GM18868 (cell line): ENCODE measurements at regions not wholly inside any gene's neighbourhood (a gene's known extent, or its start where the extent isn't known, plus 50 kb on each side); places are given as distances from the start of the nearest gene placed in this dataset.

Experiments used
- ATAC-seq: cut with Tn5 transposase; IDR thresholded peaks from one replicate; pipeline ENCODE4 v1.9.1; 2021; ENCODE audit warnings: mild to moderate bottlenecking, moderate library complexity; ENCODE audit not compliant: unreplicated experiment

DNA sequence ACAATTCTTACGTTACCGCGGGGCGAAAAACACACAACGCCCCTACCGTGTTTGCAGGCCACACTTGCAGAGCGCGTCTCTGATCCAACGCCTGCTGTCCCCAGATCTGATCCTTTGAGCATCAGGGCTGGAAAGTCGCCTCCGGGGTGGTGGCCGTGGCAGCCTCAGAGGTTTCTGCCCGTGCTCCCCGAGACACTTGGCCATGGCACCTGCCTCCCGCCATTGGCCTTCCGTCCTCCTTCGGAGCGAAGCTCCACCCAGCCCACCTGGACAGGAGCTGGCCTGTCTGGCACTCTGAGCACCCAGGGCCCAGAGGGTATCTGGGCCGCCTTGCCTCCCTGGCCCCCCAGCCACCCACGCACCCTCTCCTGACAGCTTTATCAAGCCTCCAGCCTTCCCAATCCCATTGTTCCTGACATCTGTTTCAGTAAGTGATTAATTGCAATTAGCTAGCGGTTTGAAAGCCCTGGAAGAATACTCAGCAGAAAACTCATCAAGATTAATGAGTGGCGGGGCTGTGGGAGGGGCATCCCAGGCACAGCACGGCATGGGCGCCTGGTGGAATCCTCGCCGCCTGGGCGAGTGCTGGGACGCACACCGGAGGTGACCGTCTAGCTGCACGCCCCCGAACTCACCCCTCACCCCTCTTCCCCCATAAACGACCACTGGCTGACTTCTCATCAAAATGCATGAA, 181.5 kb upstream of the GSE1 start:
- no peak for ATAC-seq

DNA sequence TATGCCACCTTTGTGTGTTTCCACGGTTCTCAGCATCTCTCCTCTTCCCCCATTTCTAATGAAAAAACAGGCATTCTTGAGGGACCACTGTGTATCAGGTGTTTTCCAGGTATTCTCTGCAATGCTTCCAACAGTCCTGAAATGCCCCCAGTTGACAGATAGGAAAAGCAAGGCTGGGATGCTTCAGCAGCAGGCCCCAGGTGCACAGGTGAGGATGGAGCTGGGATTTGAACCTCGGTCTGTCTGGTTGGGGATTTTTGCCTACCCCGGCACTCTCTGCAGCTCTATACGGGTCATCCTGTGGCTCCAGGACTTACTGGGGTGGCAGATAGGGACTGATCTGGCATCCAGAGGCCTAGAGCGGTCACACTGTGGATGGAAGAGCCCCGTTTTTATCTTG, 180.5 kb upstream of the GSE1 start:
- no peak for ATAC-seq

DNA sequence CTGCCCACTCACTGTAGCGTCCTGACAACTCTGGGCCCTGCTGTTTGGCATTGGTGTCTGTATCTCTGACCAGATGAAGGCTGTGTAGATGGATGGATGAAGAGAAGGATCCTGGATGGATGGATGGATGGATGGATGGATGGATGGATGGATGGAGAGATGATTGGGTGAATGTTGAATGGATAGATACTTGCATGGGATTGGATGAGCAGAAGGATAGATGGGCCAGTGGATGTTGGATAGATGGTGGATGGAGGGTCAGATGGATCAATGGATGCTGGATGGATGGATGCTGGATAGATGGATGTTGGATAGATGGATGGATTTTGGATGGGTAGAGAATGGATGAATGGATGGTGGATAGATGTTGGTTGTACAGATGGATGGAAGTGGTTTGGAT, 179.6 kb upstream of the GSE1 start:
- ATAC-seq: no peak

DNA sequence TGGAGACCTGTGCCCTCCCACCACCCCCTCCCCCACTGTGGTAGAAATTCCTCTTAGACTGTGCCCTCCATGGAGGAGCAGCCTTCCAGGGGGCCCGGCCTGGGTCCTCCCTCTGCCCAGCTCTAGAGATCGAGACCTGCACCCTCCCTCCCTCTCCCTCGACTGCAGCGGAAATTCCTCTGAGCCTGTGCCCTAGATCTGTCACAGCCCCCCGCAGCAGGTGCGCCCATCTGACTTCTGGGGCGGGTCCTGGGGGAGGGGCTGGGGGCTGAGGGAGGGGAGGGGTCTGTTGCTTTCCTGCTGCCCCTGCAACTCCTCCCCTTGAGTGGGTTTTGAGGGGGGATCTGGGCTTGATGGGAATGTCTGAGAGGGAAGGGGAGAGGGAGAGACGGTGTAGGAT, 177.8 kb upstream of the GSE1 start:
- no peak for ATAC-seq

DNA sequence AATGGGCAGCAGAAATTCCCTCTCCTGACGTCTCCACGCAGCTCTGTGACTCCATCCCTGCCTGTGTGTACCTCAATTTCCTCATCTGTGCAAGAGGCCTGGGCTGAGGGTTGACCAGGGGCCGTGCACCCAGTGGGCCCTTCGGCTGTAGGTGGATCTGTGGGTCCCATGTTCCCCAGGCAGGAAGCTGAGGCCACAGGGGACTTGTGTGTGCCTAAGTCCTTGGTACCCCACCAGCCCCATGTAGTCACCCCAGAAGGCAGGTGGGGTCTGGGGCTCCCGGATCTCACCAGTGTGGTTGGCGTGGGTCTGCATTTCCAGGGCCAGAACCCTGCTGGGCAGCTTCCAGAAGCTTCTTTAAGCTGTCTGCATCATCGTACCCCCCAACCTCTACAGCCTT, 177.4 kb upstream of the GSE1 start:
- ATAC-seq: no peak

DNA sequence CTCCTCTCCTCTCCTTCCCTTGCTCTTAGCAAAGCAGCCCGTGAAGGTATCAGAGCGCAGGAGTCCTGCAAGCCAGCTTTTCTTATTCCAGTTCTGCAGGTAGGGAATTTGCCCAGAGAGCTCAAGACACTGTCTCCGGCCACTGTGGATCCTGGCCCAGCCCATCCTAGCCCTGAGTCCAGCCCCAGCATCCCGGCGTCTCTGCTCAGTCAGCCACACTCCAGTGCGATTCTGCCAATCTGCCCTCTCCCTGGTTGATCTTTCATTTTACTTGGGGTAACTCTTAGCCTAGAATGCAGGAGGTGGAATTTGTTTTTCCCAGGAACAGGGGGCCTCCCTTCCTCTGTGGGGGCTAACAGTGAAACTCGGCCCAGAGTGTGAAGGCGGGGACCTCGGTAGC, 176.9 kb upstream of the GSE1 start:
- ATAC-seq: no peak

DNA sequence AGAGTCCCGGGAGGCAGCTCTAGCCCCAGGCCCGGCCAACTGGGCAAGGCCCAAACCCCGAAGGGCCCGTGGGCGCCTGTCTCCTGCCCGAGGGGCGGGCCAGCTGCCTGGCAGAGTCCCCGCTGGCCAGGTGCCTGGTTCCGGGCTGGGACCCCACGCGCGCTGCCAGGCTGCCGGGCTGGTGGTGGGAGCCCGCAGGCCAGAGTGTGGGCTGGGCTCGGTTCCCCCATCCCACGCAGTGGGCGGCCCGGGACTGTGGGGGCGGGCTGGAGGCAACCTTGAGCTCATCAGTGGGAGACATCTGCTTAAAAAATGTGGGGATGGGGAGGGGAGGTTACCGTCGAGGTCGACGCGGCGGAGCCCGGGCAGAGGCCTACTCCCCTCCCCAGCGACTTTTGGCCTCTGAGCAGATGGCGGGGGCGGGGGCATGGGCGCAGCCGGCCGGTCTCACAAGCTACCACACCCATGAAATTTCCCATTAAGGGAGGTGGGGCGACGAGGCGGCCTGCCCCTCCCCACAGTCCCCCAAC, 176.4 kb upstream of the GSE1 start:
- ATAC-seq: no peak

DNA sequence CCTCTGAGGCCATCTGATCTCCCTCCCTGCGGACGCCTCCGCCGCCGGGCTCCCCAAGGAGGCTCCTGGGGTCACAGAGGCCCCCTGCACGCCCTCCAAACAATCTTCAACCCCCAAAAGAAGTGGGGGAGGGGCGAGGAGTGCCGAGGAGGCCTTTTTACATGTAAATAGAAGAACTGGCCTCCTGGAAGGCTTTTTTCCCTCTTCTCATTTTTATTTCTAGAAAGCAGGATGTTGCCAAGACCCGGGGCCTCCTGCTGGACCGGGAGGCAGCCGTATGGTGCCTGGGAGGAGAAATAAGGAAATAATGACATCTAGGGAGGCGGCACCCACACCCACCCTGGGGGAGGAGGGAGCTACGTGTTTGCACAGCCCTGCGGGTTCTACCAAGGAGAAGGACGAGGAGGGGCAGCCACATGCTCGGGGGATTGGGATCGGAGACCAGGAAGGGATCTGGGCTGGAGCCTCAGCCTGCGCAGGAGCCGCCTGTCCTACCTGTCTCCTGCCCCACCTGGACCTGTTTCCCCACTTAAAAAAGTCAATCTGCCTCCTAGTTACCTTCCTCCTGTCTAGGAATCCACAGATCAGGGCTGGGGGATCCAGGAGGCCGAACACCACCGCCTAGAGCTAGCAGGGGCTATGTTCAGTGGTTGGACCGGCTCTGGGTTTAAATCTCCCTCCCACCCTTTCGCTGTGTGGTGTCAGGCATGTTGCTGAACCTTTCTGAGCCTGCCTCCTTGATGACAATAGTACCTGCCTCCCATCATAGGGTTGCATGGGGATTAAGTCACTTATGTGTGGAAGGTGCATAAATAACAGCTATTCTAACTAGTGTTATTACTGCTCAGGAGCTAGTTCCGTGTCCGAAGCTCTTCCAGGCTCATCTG, 175.7 kb upstream of the GSE1 start:
- no peak for ATAC-seq

DNA sequence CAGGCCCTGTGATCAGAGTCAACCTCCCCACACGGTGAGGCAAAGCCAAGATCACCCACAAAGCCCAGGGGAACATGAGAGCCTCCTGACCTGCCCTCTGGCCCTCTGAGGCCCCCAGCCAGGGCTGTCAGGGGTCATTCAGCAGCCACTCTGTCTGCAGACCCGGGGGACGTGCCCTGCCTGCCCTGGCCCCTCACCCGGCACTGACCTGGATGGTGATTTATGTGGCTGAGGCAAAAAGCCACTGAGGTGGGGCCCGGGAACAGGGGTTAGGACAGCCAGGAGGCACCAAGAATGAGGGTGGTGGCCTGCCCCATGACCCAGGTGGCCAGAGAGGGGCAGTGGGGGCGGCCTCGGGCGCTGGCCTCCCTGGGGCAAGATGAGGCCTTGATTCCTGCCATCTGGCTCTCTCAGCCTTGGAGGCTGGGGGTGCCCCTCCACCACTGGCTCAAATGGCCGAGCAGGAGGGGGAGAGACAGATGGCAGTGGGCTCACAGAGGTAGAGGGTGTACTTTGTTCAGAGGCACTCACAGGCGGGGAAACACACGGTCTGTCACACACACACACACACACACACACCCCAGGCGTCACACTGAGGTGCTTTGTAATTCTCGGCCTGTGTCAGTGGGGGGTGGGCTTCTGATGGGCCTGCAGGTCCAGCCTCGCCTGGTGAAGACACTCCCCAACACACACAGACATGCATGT, 174.0 kb upstream of the GSE1 start:
- ATAC-seq: no peak

DNA sequence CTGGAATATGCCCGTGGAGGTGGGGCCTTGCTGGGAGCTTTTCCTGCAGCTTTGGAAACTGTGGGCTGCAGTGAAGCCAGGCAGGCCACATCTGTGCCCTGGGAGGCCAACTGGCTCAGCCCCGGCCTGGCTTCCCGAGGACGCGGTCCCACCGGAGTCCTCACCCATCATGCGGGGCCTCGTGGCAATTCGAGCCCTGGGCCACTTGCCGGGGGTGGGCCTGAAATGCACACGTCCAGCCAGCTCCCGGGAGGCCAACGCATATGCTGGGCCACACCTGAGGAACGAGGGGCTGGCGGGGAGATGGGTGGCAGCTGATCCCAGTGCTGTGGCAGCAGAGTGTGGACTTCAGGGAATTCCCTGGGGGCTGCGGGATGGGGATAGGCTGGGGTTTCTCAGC, 172.4 kb upstream of the GSE1 start:
- ATAC-seq: no peak

DNA sequence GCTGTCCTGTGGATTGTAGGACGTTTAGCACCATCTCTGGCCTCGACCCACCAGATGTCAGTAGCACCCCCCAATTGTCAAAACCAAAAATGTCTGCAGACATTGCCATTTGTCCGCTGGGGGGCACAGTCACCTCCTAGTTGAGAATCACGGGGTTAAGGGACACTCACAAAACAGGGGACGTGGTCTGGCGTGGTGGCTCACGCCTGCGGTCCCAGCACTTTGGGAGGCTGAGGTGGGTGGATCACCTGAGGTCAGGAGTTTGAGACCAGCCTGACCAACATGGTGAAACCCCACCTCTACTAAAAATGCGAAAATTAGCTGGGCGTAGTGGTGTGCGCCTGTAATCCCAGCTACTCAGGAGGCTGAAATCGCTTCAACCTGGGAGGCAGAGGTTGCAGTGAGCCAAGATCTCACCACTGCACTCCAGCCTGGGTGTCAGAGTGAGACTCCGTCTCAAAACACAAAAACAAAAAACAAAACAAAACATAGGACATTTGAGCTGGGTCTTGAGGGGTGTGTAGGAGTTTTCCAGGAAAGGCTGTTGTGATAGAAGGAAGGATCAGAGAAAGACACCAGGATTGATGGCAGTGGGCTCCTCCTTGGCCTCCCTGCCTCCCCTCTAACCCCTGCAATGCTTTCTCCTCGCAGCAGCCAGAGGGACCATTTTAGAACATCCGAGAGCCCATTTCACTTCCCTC, 171.8 kb upstream of the GSE1 start:
- no peak for ATAC-seq

DNA sequence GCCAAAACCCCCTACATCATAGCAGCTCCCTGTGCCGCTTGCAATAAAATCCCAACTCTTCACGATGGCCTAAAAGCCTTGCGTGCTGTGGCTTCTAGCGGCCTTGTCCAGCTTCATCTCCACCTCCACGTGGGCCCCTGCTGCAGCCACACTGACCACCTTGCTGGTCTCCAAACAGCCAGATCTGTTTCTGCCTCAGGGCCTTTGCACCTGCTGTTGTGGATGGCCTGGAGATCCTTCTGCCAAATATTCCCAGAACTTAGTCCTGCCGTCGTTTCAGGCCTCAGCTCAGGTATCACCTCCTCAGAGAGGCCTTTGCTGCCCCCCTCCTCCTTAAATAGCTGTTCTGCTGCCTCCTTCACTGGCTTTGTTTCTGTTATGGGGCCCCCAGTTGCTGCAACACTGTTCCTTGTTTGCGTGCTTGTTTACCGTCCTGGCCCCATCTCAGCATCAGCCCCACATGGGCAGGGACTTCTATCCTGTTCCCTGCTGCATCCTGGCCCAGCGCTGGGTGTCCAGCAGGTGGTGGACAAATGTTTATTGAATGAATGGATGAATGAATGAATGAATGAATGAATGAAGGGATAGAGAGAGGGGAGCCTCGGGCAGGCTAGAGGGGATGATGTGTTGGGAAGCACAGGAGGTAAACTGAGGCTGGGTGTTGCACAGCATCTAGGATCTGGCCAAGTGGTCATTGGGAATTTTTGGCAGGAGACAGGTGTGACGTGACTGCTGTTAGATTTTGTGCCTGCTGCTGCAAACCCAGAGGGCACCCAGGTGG, 171.0 kb upstream of the GSE1 start:
- ATAC-seq: no peak

DNA sequence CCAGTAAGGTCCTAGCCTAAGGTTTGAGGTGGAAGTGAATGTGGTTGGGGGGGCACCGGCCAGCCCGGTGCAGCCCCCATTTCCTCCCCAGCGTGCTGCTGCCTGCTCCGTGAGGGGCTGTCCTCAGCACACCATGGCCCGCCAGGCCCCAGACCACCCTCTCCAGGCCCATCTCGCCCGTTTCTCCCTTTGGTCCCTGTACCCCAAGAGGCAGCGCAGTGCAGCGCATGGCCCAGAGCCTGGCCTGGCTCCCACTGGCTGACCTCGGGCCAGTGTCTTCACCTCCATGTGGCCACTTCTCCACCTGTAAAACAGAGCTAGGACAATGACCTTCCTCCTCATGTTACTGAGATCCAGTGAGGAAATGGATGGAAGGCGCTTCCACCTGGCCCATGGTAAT, 170.0 kb upstream of the GSE1 start:
- ATAC-seq: no peak

DNA sequence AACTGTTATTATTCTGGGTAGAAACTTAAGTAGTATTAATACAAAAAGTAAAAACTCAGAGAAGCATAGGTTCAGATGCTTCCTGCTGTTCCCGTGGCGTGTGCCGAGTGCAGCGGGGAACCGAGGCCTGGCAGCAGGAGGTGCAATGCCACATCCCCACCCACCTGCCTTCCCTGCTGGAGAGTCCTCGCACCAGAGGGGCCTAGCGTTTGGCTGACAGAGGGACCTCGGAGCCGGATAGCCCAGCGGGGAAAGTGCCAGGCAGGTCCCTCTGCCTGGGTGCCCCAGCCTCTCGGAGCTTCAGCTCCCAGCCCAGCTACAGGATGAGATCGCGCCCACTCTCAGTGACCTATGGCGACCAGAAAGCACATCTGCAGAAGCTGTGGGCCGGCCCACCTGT, 169.6 kb upstream of the GSE1 start:
- ATAC-seq: no peak

DNA sequence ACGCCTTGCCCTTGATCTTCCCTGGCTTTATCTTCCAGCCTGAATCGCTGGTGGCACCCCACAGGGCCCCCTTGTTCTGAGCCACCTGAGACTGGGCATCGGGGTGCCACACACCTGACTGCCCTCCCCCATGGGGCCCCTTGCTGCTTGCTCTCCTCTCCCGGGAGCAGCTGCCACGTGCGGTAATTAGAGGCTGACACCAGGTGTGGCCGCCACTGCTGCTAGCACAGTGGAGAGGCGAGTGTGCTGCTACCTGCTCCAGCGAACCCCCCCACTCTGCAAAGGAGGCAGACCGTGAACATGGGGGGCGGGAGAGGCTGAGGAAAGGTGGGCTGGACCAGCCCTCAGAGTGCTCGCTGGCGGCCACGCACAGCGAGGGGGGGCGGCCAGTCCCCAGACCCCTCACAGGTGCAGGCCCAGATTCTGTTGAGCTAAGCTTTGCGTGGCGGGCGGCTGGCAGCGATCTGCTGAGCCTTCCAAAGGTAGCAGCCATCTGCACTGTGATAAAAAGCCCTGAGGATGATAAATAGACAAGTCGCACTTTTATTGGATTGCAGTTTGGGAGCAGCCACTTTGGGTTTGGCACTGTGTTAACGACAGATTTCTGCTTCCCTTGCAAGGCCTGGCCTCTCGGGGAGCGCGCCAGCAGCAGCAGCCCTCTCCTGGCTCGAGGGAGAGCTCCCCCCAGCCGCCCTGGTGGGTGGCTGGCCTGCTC, 167.9 kb upstream of the GSE1 start:
- no peak for ATAC-seq

DNA sequence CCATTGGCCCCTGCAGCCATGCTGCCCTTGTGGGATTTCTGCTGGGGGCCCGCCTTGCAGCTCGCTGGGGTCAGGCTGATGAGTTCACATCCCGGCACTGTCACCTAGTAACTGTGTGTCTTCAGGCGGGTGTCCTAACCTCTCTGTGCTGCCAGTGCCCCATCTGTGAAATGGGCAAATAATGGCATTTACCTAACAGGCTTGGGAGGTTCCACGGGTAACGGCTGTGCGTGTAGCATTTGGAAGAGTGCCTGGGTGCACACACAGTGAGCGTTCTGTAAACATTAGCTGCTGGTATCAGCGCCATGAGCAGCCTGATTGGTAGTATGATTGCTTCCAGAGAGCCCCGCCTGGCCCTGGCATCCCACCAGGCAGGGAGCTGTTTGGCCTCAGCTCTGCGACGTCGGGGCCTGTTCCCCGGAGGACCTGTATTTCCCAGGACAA, 167.3 kb upstream of the GSE1 start:
- no peak for ATAC-seq

DNA sequence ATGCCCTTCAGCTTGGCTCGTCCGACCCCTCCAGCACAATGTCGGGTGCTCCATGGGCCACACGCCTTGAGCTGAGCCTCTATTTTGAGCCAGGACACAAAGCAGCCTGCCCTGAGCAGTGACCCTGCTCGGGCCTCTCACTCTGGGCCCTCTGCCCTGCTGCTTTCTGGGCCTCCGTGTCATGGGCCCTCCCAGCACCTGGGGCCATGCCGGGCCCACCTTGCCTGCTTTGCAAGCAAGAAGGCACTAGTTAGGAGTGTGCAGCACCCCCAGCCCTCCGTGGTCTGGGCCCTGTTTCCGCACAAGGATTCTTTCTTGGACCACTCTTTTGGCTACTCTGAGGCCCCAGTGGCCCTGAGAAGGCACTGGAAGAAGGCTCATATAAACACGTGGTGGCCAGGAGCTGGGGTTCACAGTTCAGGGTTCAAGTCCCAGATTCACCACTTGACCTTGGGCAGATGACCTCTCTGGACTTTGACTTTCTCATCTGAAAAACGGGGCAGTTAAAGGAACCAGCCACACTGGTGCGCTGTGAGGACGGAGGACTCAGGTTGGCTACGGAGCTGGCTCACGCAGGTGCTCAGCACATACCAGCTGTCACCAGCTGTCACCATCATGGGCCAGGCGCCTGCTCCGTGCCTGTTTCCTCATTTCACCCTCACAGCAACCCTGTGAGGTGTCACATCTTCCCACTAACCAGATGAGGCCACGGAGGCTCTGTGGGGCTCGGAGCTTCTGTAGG, 166.0 kb upstream of the GSE1 start:
- ATAC-seq: peak; percentile 60

DNA sequence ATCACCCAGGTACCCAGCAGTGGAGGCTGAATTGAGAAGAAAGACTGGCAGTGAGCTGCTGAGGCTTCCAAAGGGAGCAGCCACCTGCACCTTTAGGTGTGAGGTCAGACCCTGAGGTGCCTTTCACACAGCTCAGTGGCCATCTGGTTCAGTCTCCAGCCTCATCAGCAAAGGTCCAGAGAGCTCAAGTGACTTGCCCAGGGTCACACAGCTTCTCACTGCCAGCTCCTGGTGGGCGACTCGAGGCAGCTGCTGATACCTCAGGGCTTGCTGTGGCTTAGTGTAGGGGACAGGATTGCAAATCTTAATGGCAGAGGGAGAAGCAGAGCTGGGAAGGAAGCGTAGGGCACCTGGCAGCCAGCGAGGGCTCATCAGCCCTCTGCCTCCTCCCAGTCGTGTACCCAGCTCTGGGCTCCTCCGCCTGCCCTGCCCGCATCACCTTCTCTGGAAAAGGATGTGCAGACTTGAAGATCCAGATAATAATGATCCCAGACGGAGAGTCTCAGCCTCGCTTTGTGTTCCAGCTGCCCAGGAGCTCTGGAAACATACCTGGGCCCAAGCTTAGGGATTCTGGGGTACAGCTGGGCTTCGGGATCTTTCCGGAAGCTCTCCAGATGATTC, 165.3 kb upstream of the GSE1 start:
- no peak for ATAC-seq
